Panc1 (cell line): ENCODE measurements at regions not wholly inside any gene's neighbourhood (a gene's known extent, or its start where the extent isn't known, plus 50 kb on each side); places are given as distances from the start of the nearest gene placed in this dataset.

Experiments
- ATAC-seq: fragments of 200-7000 bp; cut with Tn5 transposase; 2 replicates; pipeline ENCODE4 v1.9.1; 2020; ENCODE audit warnings: mild to moderate bottlenecking, moderate library complexity
- BruUV-seq: library from RNA; stranded (reverse); fragments of 400-500 nt; replicated peaks from 2 replicates; lab custom pipeline; 2021; lab: Mats Ljungman, UMichigan
- CTCF ChIA-PET: fragments of 300-600 bp; sonication (Branson Sonifier 250); formaldehyde crosslinking; loops from one replicate; lab custom pipeline; 2022; ENCODE audit warnings: antibody characterized with exemption; lab: Charles Lee
- POLR2A ChIA-PET: fragments of 300-600 bp; sonication (Branson Sonifier 250); formaldehyde crosslinking; loops from one replicate; lab custom pipeline; 2022; ENCODE audit warnings: antibody characterized with exemption; lab: Charles Lee
- DNase-seq: peaks from one replicate; pipeline ENCODE4 v3.0.0-alpha.2; 2010; ENCODE audit warnings: low read depth, low spot score
- H3K27ac ChIP-seq: 2 replicates; pipeline ENCODE4 v1.5.1; 2011; ENCODE audit warnings: mild to moderate bottlenecking, low read length, inconsistent platforms
- H3K27me3 ChIP-seq: fragments of 200-500 bp; sonication (Bioruptor generic); 2 replicates; pipeline ENCODE4 v1.6.0; 2014; ENCODE audit warnings: low read length, inconsistent platforms; ENCODE audit not compliant: control insufficient read depth, insufficient read depth
- H3K36me3 ChIP-seq: fragments of 200-500 bp; sonication (Bioruptor generic); 2 replicates; pipeline ENCODE4 v1.5.1; 2014; ENCODE audit warnings: inconsistent platforms, mild to moderate bottlenecking, low read length, moderate library complexity; ENCODE audit not compliant: control insufficient read depth, insufficient read depth
- H3K4me1 ChIP-seq: 2 replicates; pipeline ENCODE4 v1.5.1; 2011; ENCODE audit warnings: inconsistent platforms, mild to moderate bottlenecking, low read length, moderate library complexity; ENCODE audit not compliant: control insufficient read depth, insufficient read depth
- H3K4me3 ChIP-seq, 2 experiments: 2 replicates each; pipeline ENCODE4 v1.5.1; 2011 to 2012; ENCODE audit warnings: low read depth in 2 of 2, low read length in 2 of 2, mild to moderate bottlenecking in 2 of 2, inconsistent platforms in 1 of 2, moderate library complexity in 1 of 2
- H3K9me3 ChIP-seq: fragments of 200-500 bp; sonication (Bioruptor generic); 2 replicates; pipeline ENCODE4 v1.5.1; 2014; ENCODE audit warnings: low read depth, mild to moderate bottlenecking, inconsistent platforms, low read length, moderate library complexity; ENCODE audit not compliant: control insufficient read depth, insufficient read depth
- CTCF ChIP-seq: fragments of 450-650 bp; IDR thresholded peaks from 2 replicates; pipeline ENCODE4 v1.5.1; 2017; ENCODE audit warnings: mild to moderate bottlenecking
- POLR2AphosphoS5 ChIP-seq: IDR thresholded peaks from 2 replicates; pipeline ENCODE4 v1.6.1; 2012; ENCODE audit warnings: mild to moderate bottlenecking, low read depth, low read length, moderate library complexity
- REST ChIP-seq, 2 experiments: IDR thresholded peaks; 2 replicates each; pipeline ENCODE4 v1.6.1; 2011 to 2012; ENCODE audit warnings: low read depth in 2 of 2, control low read depth in 1 of 2, low read length in 1 of 2, mild to moderate bottlenecking in 1 of 2, moderate library complexity in 1 of 2; ENCODE audit not compliant: insufficient read depth in 1 of 2
- SIN3A ChIP-seq: IDR thresholded peaks from 2 replicates; pipeline ENCODE4 v1.6.1; 2012; ENCODE audit warnings: low read depth, mild to moderate bottlenecking, low read length, moderate library complexity, borderline replicate concordance; ENCODE audit not compliant: insufficient read depth
- TCF7L2 ChIP-seq: IDR thresholded peaks from 2 replicates; pipeline ENCODE4 v1.6.1; 2011; ENCODE audit warnings: mild to moderate bottlenecking, low read depth, low read length, inconsistent platforms
- in situ Hi-C: cut with HindIII; loops from 2 replicates; pipeline ENCODE4 v1.10.0; 2016; ENCODE audit warnings: low sequenced_read_pairs, low pct_unique_long_range_greater_than_20kb
- intact Hi-C: fragments of 100-400 bp; cut with micrococcal nuclease; formaldehyde crosslinking; loops from one replicate; pipeline ENCODE4 v1.10.0; 2022; ENCODE audit not compliant: unreplicated experiment

- TF ChIP-seq REST (IDR thresholded peaks at IDR 0.05; ENCODE audit: insufficient read depth in 1 of 2, low read depth in 2 of 2, low read length in 1 of 2) (no peak), POLR2AphosphoS5 (no peak), TCF7L2 (no peak), CTCF (no peak), SIN3A (no peak)
- ATAC-seq: no peak
- Histone ChIP-seq H3K36me3 (no peaks in the 10 kb centered on the region), H3K27ac (no peak overlapping the region), H3K9me3 (no peaks in the 10 kb centered on the region; the same call in 1 of the 2 replicates), H3K4me3 (no peak overlapping the region), H3K4me1 (no peaks in the 10 kb centered on the region), H3K27me3 (no peaks in the 10 kb centered on the region)
- intact Hi-C loops (no loop called here), in situ Hi-C loops (no loop called here)
- DNase-seq: no peak
- no TSS peak for BruUV-seq
- CTCF ChIA-PET: no interaction called here
- POLR2A ChIA-PET: no interaction called here
These were observed 433.1 kb downstream of the CHSY3 start for GRCh38 chr5:130337179-130337888.

- Histone ChIP-seq H3K36me3 (no peaks in the 10 kb centered on the region), H3K4me3 (no peak overlapping the region), H3K4me1 (no peaks in the 10 kb centered on the region), H3K27me3 (no peaks in the 10 kb centered on the region), H3K27ac (no peak overlapping the region), H3K9me3 (no peaks in the 10 kb centered on the region; the same call in 1 of the 2 replicates)
- TF ChIP-seq TCF7L2 (no peak), CTCF (no peak), SIN3A (no peak), REST (IDR thresholded peaks at IDR 0.05; ENCODE audit: insufficient read depth in 1 of 2, low read depth in 2 of 2, low read length in 1 of 2) (no peak), POLR2AphosphoS5 (no peak)
- in situ Hi-C loops: no loop called here
- POLR2A ChIA-PET: no interaction called here
- DNase-seq (no peak), ATAC-seq (no peak)
- CTCF ChIA-PET: no interaction called here
- intact Hi-C loops: no loop called here
- no TSS peak for BruUV-seq
These were observed 430.9 kb downstream of the CHSY3 start for GRCh38 chr5:130335117-130335516.
